WTC11 (cell line): ENCODE measurements at regions not wholly inside any gene's neighbourhood (a gene's known extent, or its start where the extent isn't known, plus 50 kb on each side); places are given as distances from the start of the nearest gene placed in this dataset.

ENCODE experiments used
- ATAC-seq: fragments of 200-7000 bp; cut with Tn5 transposase; 2 replicates; pipeline ENCODE4 v1.10.0; 2021; ENCODE audit warnings: mild to moderate bottlenecking, moderate library complexity
- CTCF ChIA-PET: fragments of 300-600 bp; sonication (Branson Sonifier 250); formaldehyde crosslinking; loops from one replicate; lab custom pipeline; 2021; ENCODE audit warnings: antibody characterized with exemption; lab: Charles Lee
- POLR2A ChIA-PET: fragments of 350-600 bp; sonication (Branson Sonifier 250); formaldehyde crosslinking; loops from one replicate; lab custom pipeline; 2021; ENCODE audit warnings: antibody characterized with exemption; lab: Charles Lee
- DNase-seq: peaks from one replicate; pipeline ENCODE4 v3.0.0; 2021; ENCODE audit warnings: low spot score
- H3K27ac Mint-ChIP-seq: 2 replicates; pipeline ENCODE4 v1.8.0; 2021; ENCODE audit warnings: mixed read lengths
- H3K27me3 Mint-ChIP-seq: 2 replicates; pipeline ENCODE4 v1.8.0; 2021; ENCODE audit warnings: low read depth, mild to moderate bottlenecking, moderate library complexity, mixed read lengths
- H3K36me3 Mint-ChIP-seq: 2 replicates; pipeline ENCODE4 v1.8.0; 2021; ENCODE audit warnings: mixed read lengths
- H3K4me1 Mint-ChIP-seq: 2 replicates; pipeline ENCODE4 v1.8.0; 2022; ENCODE audit warnings: mixed read lengths
- H3K4me3 Mint-ChIP-seq: 2 replicates; pipeline ENCODE4 v1.8.0; 2021; ENCODE audit warnings: mild to moderate bottlenecking, moderate library complexity, mixed read lengths
- H3K9me3 Mint-ChIP-seq: 2 replicates; pipeline ENCODE4 v1.8.0; 2021; ENCODE audit warnings: mixed read lengths
- ATF1 ChIP-seq: sonication (generic); formaldehyde crosslinking; IDR thresholded peaks from 2 replicates; pipeline ENCODE4 v1.8.1; 2023; ENCODE audit warnings: mild to moderate bottlenecking, moderate library complexity, missing genetic modification reagents
- CREM ChIP-seq: sonication (generic); formaldehyde crosslinking; IDR thresholded peaks from 2 replicates; pipeline ENCODE4 v1.8.1; 2022; ENCODE audit warnings: mild to moderate bottlenecking, missing genetic modification reagents, moderate library complexity
- EMX1 ChIP-seq: fragments of 250-450 bp; sonication (Bioruptor Pico); IDR thresholded peaks from 2 replicates; pipeline ENCODE4 v1.8.0; 2021; ENCODE audit warnings: mild to moderate bottlenecking
- IRF2 ChIP-seq: sonication (generic); formaldehyde crosslinking; IDR thresholded peaks from 2 replicates; pipeline ENCODE4 v1.8.0; 2022; ENCODE audit warnings: low read depth, missing genetic modification reagents, borderline replicate concordance
- KAT7 ChIP-seq: sonication (generic); formaldehyde crosslinking; IDR thresholded peaks from 2 replicates; pipeline ENCODE4 v1.8.1; 2023; ENCODE audit warnings: missing genetic modification reagents, mild to moderate bottlenecking, borderline replicate concordance
- MXD4 ChIP-seq: fragments of 250-450 bp; sonication (Bioruptor Pico); IDR thresholded peaks from 2 replicates; pipeline ENCODE4 v1.8.0; 2021; ENCODE audit warnings: mild to moderate bottlenecking, moderate library complexity, borderline replicate concordance
- MYBL2 ChIP-seq: sonication (generic); formaldehyde crosslinking; IDR thresholded peaks from 2 replicates; pipeline ENCODE4 v1.8.1; 2023; ENCODE audit warnings: mild to moderate bottlenecking, moderate library complexity, missing genetic modification reagents
- NFE2L1 ChIP-seq: sonication (generic); formaldehyde crosslinking; IDR thresholded peaks from 2 replicates; pipeline ENCODE4 v1.8.1; 2023; ENCODE audit warnings: missing genetic modification reagents
- NFYB ChIP-seq: sonication (generic); formaldehyde crosslinking; conservative IDR thresholded peaks from 2 replicates; pipeline ENCODE4 v1.8.0; 2022; ENCODE audit warnings: low read depth, missing genetic modification reagents
- RELA ChIP-seq: sonication (generic); formaldehyde crosslinking; IDR thresholded peaks from 2 replicates; pipeline ENCODE4 v1.8.1; 2022; ENCODE audit warnings: missing genetic modification reagents, mild to moderate bottlenecking, borderline replicate concordance
- SMAD4 ChIP-seq: sonication (generic); formaldehyde crosslinking; IDR thresholded peaks from 2 replicates; pipeline ENCODE4 v1.8.0; 2022; ENCODE audit warnings: mild to moderate bottlenecking, missing genetic modification reagents
- TCF7 ChIP-seq: sonication (generic); formaldehyde crosslinking; IDR thresholded peaks from 2 replicates; pipeline ENCODE4 v1.8.0; 2022; ENCODE audit warnings: mild to moderate bottlenecking, low read depth, missing genetic modification reagents, moderate library complexity
- ZNF219 ChIP-seq: sonication (generic); formaldehyde crosslinking; IDR thresholded peaks from 2 replicates; pipeline ENCODE4 v1.8.0; 2023; ENCODE audit warnings: missing genetic modification reagents, mild to moderate bottlenecking, borderline replicate concordance
- ZNF317 ChIP-seq: sonication (generic); formaldehyde crosslinking; IDR thresholded peaks from 2 replicates; pipeline ENCODE4 v1.8.1; 2023; ENCODE audit warnings: low read depth, mild to moderate bottlenecking, moderate library complexity, missing genetic modification reagents, borderline replicate concordance
- ZNF396 ChIP-seq: fragments of 250-450 bp; sonication (Bioruptor Pico); IDR thresholded peaks from 2 replicates; pipeline ENCODE4 v1.8.0; 2021; ENCODE audit warnings: mild to moderate bottlenecking, moderate library complexity, borderline replicate concordance
- ZNF423 ChIP-seq: fragments of 250-450 bp; sonication (Bioruptor Pico); IDR thresholded peaks from 2 replicates; pipeline ENCODE4 v2.1.2; 2022; ENCODE audit warnings: mild to moderate bottlenecking, moderate library complexity
- TF ChIP-seq, protein P1 (sequence below): fragments of 250-450 bp; sonication (Bioruptor Pico); IDR thresholded peaks from 2 replicates; pipeline ENCODE4 v1.9.0; 2021; ENCODE audit warnings: moderate library complexity, mild to moderate bottlenecking, inconsistent platforms, borderline replicate concordance
- TF ChIP-seq, protein P2 (sequence below): fragments of 250-450 bp; sonication (Bioruptor Pico); IDR thresholded peaks from 2 replicates; pipeline ENCODE4 v1.9.0; 2021; ENCODE audit warnings: mild to moderate bottlenecking
- TF ChIP-seq, protein P3 (sequence below): sonication (generic); formaldehyde crosslinking; IDR thresholded peaks from 2 replicates; pipeline ENCODE4 v1.8.1; 2022; ENCODE audit warnings: missing genetic modification reagents, borderline replicate concordance
- TF ChIP-seq, protein P4 (sequence below): fragments of 250-450 bp; sonication (Bioruptor Pico); IDR thresholded peaks from 2 replicates; pipeline ENCODE4 v1.8.0; 2021; ENCODE audit warnings: mild to moderate bottlenecking
- TF ChIP-seq, protein P5 (sequence below): sonication (generic); formaldehyde crosslinking; IDR thresholded peaks from 2 replicates; pipeline ENCODE4 v1.8.0; 2022; ENCODE audit warnings: mild to moderate bottlenecking, missing genetic modification reagents
- TF ChIP-seq, protein P6 (sequence below): fragments of 200-600 bp; IDR thresholded peaks from 2 replicates; pipeline ENCODE4 v1.8.0; 2022; ENCODE audit warnings: antibody characterized with exemption
- TF ChIP-seq, protein P7 (sequence below): fragments of 250-450 bp; sonication (Bioruptor Pico); IDR thresholded peaks from 2 replicates; pipeline ENCODE4 v1.9.0; 2021; ENCODE audit warnings: mild to moderate bottlenecking

DNA sequence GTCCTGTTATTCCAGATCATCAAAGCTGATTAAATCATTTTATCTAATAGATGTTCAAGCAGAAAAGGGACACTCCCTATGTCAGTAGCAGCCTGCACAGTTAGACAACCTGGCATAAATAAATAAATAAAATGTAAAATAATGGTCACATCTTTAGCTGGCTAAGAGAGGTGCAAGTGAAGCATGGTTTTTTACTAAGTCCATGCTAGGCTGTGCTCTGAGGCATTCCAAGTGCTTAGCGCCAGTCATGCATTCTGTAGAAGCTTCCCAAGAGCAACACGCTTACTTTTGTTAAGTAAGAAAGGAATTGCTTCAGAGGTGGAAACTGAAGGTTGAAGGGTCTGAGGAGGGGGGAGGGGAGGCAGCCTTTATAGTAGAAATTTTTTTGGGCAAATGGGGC is 351.2 kb downstream of the CDH2 start:
- H3K4me3 Mint-ChIP-seq = no peak overlapping the region
- TF ChIP-seq, protein P1, sequence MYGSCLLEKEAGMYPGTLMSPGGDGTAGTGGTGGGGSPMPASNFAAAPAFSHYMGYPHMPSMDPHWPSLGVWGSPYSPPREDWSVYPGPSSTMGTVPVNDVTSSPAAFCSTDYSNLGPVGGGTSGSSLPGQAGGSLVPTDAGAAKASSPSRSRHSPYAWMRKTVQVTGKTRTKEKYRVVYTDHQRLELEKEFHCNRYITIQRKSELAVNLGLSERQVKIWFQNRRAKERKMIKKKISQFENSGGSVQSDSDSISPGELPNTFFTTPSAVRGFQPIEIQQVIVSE (CRISPR knock-in tag) = no peak
- TF ChIP-seq IRF2 (CRISPR knock-in tag) = no peak
- TF ChIP-seq ZNF219 (CRISPR knock-in tag) = no peak
- TF ChIP-seq, protein P2, sequence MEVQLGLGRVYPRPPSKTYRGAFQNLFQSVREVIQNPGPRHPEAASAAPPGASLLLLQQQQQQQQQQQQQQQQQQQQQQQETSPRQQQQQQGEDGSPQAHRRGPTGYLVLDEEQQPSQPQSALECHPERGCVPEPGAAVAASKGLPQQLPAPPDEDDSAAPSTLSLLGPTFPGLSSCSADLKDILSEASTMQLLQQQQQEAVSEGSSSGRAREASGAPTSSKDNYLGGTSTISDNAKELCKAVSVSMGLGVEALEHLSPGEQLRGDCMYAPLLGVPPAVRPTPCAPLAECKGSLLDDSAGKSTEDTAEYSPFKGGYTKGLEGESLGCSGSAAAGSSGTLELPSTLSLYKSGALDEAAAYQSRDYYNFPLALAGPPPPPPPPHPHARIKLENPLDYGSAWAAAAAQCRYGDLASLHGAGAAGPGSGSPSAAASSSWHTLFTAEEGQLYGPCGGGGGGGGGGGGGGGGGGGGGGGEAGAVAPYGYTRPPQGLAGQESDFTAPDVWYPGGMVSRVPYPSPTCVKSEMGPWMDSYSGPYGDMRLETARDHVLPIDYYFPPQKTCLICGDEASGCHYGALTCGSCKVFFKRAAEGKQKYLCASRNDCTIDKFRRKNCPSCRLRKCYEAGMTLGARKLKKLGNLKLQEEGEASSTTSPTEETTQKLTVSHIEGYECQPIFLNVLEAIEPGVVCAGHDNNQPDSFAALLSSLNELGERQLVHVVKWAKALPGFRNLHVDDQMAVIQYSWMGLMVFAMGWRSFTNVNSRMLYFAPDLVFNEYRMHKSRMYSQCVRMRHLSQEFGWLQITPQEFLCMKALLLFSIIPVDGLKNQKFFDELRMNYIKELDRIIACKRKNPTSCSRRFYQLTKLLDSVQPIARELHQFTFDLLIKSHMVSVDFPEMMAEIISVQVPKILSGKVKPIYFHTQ (CRISPR knock-in tag) = no peak
- no peak for TF ChIP-seq KAT7 (CRISPR knock-in tag)
- no peak for TF ChIP-seq ZNF317 (CRISPR knock-in tag)
- TF ChIP-seq CREM (CRISPR knock-in tag) = no peak
- no peak for TF ChIP-seq ZNF396 (CRISPR knock-in tag)
- TF ChIP-seq MYBL2 (CRISPR knock-in tag) = no peak
- TF ChIP-seq NFYB = no peak
- no peak for TF ChIP-seq MXD4 (CRISPR knock-in tag)
- TF ChIP-seq ZNF423 = no peak
- TF ChIP-seq ATF1 (CRISPR knock-in tag) = no peak
- TF ChIP-seq, protein P3, sequence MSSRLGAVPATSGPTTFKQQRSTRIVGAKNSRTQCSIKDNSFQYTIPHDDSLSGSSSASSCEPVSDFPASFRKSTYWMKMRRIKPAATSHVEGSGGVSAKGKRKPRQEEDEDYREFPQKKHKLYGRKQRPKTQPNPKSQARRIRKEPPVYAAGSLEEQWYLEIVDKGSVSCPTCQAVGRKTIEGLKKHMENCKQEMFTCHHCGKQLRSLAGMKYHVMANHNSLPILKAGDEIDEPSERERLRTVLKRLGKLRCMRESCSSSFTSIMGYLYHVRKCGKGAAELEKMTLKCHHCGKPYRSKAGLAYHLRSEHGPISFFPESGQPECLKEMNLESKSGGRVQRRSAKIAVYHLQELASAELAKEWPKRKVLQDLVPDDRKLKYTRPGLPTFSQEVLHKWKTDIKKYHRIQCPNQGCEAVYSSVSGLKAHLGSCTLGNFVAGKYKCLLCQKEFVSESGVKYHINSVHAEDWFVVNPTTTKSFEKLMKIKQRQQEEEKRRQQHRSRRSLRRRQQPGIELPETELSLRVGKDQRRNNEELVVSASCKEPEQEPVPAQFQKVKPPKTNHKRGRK (CRISPR knock-in tag) = no peak
- TF ChIP-seq, protein P4, sequence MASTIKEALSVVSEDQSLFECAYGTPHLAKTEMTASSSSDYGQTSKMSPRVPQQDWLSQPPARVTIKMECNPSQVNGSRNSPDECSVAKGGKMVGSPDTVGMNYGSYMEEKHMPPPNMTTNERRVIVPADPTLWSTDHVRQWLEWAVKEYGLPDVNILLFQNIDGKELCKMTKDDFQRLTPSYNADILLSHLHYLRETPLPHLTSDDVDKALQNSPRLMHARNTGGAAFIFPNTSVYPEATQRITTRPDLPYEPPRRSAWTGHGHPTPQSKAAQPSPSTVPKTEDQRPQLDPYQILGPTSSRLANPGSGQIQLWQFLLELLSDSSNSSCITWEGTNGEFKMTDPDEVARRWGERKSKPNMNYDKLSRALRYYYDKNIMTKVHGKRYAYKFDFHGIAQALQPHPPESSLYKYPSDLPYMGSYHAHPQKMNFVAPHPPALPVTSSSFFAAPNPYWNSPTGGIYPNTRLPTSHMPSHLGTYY (CRISPR knock-in tag) = no peak
- TF ChIP-seq NFE2L1 (CRISPR knock-in tag) = no peak
- no peak for TF ChIP-seq SMAD4 (CRISPR knock-in tag)
- H3K27me3 Mint-ChIP-seq = no peaks in the 10 kb centered on the region
- ChIA-PET POLR2A (no interaction called here), CTCF (interaction anchor here (1.1 kb wide), 1 partner anchor 75 kb away, joined by 3 read pairs; no protein-coding TSS in a partner anchor)
- DNase-seq (no peak), ATAC-seq (peak; percentile 57)
- H3K9me3 Mint-ChIP-seq = peaks cover 13% of the 10 kb centered on the region
- H3K4me1 Mint-ChIP-seq = peaks cover 18% of the 10 kb centered on the region
- H3K27ac Mint-ChIP-seq = no peak overlapping the region
- H3K36me3 Mint-ChIP-seq = peaks cover 2% of the 10 kb centered on the region; the same call in 1 of the 2 replicates

DNA sequence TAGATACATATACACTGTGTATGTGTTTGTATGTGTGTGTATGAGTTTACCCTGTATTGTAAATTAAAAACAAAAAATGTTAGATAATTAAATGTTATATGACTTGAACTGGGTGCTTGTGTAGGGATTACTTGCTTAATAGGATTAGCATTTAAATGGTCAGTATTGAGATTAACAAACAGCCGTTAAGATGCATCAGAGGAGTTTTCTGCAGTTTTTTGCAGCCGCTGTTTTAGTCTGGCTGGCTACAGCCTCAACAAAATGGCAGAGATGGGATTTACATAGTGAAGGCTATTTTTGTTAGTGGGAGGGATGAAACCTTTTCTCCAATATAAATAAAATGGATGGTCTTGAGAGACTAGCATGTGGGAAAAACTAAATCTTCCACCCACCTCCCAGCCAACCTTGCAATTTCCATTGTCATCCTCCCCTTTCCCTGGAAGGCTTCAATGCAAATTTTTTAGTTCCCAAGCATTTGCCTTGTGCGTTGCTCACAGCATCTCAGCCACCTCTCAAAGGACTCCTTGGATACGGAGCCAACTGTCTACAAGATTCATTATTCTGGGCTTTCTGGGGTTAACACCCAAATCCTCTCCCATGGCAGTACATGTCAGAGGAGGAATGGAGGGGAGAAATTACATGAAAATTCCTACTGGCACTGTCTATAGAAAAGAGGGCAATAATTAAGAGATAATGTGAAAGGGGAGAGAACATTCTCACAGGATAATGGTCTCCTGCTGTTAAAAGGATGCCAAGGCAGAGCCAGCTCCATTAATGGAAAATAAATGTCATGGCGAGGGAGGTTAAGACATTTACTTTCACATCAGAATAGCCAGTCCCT is 351.9 kb downstream of the CDH2 start:
- H3K4me3 Mint-ChIP-seq = no peak overlapping the region
- no peaks in the 10 kb centered on the region for H3K27me3 Mint-ChIP-seq
- peak; percentile 47 for ATAC-seq
- H3K36me3 Mint-ChIP-seq = peaks cover 2% of the 10 kb centered on the region; the same call in 1 of the 2 replicates
- CTCF ChIA-PET = interaction anchor here (1.1 kb wide), 1 partner anchor 75 kb away, joined by 3 read pairs; no protein-coding TSS in a partner anchor
- H3K9me3 Mint-ChIP-seq = peaks cover 14% of the 10 kb centered on the region
- peaks cover 18% of the 10 kb centered on the region for H3K4me1 Mint-ChIP-seq
- POLR2A ChIA-PET = no interaction called here
- no peak for DNase-seq
- no peak overlapping the region for H3K27ac Mint-ChIP-seq
- TF ChIP-seq RELA (CRISPR knock-in tag) = no peak
- TF ChIP-seq, protein P5, sequence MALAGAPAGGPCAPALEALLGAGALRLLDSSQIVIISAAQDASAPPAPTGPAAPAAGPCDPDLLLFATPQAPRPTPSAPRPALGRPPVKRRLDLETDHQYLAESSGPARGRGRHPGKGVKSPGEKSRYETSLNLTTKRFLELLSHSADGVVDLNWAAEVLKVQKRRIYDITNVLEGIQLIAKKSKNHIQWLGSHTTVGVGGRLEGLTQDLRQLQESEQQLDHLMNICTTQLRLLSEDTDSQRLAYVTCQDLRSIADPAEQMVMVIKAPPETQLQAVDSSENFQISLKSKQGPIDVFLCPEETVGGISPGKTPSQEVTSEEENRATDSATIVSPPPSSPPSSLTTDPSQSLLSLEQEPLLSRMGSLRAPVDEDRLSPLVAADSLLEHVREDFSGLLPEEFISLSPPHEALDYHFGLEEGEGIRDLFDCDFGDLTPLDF (CRISPR knock-in tag) = no peak
- TF ChIP-seq, protein P6, sequence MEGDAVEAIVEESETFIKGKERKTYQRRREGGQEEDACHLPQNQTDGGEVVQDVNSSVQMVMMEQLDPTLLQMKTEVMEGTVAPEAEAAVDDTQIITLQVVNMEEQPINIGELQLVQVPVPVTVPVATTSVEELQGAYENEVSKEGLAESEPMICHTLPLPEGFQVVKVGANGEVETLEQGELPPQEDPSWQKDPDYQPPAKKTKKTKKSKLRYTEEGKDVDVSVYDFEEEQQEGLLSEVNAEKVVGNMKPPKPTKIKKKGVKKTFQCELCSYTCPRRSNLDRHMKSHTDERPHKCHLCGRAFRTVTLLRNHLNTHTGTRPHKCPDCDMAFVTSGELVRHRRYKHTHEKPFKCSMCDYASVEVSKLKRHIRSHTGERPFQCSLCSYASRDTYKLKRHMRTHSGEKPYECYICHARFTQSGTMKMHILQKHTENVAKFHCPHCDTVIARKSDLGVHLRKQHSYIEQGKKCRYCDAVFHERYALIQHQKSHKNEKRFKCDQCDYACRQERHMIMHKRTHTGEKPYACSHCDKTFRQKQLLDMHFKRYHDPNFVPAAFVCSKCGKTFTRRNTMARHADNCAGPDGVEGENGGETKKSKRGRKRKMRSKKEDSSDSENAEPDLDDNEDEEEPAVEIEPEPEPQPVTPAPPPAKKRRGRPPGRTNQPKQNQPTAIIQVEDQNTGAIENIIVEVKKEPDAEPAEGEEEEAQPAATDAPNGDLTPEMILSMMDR = no peak
- no peak for TF ChIP-seq EMX1 (CRISPR knock-in tag)
- no peak for TF ChIP-seq MYBL2 (CRISPR knock-in tag)
- no peak for TF ChIP-seq TCF7 (CRISPR knock-in tag)
- TF ChIP-seq, protein P7, sequence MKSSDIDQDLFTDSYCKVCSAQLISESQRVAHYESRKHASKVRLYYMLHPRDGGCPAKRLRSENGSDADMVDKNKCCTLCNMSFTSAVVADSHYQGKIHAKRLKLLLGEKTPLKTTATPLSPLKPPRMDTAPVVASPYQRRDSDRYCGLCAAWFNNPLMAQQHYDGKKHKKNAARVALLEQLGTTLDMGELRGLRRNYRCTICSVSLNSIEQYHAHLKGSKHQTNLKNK (CRISPR knock-in tag) = no peak
- no peak for TF ChIP-seq ZNF219 (CRISPR knock-in tag)
